Urinary bladder (tissue), 3 donors: ENCODE measurements at regions not wholly inside any gene's neighbourhood (a gene's known extent, or its start where the extent isn't known, plus 50 kb on each side); places are given as distances from the start of the nearest gene placed in this dataset.

Experiments
- DNase-seq: peaks from one replicate; pipeline ENCODE4 v3.0.0-alpha.2; 2015; ENCODE audit errors: extremely low spot score
- H3K27ac ChIP-seq: one replicate; pipeline ENCODE4 v1.5.1; 2013; ENCODE audit warnings: low read depth, mild to moderate bottlenecking, moderate library complexity
- H3K36me3 ChIP-seq: one replicate; pipeline ENCODE4 v1.6.1; 2013; ENCODE audit warnings: mild to moderate bottlenecking, moderate library complexity; ENCODE audit not compliant: insufficient read depth
- H3K4me1 ChIP-seq: one replicate; pipeline ENCODE4 v1.6.1; 2013; ENCODE audit warnings: mild to moderate bottlenecking, moderate library complexity; ENCODE audit not compliant: insufficient read depth
- H3K4me3 ChIP-seq: one replicate; pipeline ENCODE4 v1.5.1; 2013; ENCODE audit warnings: low read depth, low read length
- whole genome bisulfite sequencing: extraction: QIAGEN DNeasy Blood & Tissue Kit; methylation state at CpG from one replicate; pipeline ENCODE4 v1.1.7; 2013; 5-methylcytosine and 5-hydroxymethylcytosine counted together
- donor health status: healthy with polysubstance abuse.
- donor health status: healthy.

- DNase-seq = no peak
- 95% methylated on average over 2 of the region's 2 CpGs for WGBS
Measured at GRCh38 chr3:41103200-41103599, 96.1 kb upstream of the CTNNB1 start.

GRCh38 chr3:41104147-41104546 is 95.2 kb upstream of the CTNNB1 start:
- 73% methylated on average over 3 of the region's 3 CpGs for WGBS
- DNase-seq = no peak

More at GRCh38 chr3:41103200-41103599, 96.1 kb upstream of the CTNNB1 start:
- H3K4me1 ChIP-seq = no peaks in the 10 kb centered on the region
- no peak overlapping the region for H3K27ac ChIP-seq
- H3K36me3 ChIP-seq = no peaks in the 10 kb centered on the region
- H3K4me3 ChIP-seq = no peak overlapping the region

GRCh38 chr3:41106691-41107090 is 92.6 kb upstream of the CTNNB1 start:
- WGBS = 86% methylated on average over 2 of the region's 2 CpGs
- Histone ChIP-seq H3K36me3 (no peaks in the 10 kb centered on the region), H3K4me1 (no peaks in the 10 kb centered on the region), H3K4me3 (no peak overlapping the region), H3K27ac (no peak overlapping the region)
- no peak for DNase-seq

More at GRCh38 chr3:41104147-41104546, 95.2 kb upstream of the CTNNB1 start:
- H3K36me3 ChIP-seq = no peaks in the 10 kb centered on the region
- H3K4me1 ChIP-seq = no peaks in the 10 kb centered on the region
- H3K4me3 ChIP-seq = no peak overlapping the region
- H3K27ac ChIP-seq = no peak overlapping the region

- DNase-seq = no peak
Measured at GRCh38 chr3:41111011-41111410, 88.3 kb upstream of the CTNNB1 start.

GRCh38 chr3:41112466-41112865 is 86.8 kb upstream of the CTNNB1 start:
- Histone ChIP-seq H3K27ac (no peak overlapping the region), H3K4me3 (no peak overlapping the region), H3K36me3 (no peaks in the 10 kb centered on the region), H3K4me1 (no peaks in the 10 kb centered on the region)
- DNase-seq = no peak
- 91% methylated on average over 2 of the region's 2 CpGs for WGBS

More at GRCh38 chr3:41111011-41111410, 88.3 kb upstream of the CTNNB1 start:
- H3K27ac ChIP-seq = no peak overlapping the region
- no peaks in the 10 kb centered on the region for H3K36me3 ChIP-seq
- no peaks in the 10 kb centered on the region for H3K4me1 ChIP-seq
- no peak overlapping the region for H3K4me3 ChIP-seq
- 85% methylated on average over 2 of the region's 2 CpGs for WGBS

GRCh38 chr3:41115069-41115468 is 84.2 kb upstream of the CTNNB1 start:
- H3K4me1 ChIP-seq = no peaks in the 10 kb centered on the region
- no peak overlapping the region for H3K4me3 ChIP-seq
- WGBS = 95% methylated on average over 4 of the region's 4 CpGs
- H3K36me3 ChIP-seq = no peaks in the 10 kb centered on the region
- H3K27ac ChIP-seq = no peak overlapping the region
- DNase-seq = no peak

GRCh38 chr3:41116851-41117250 is 82.5 kb upstream of the CTNNB1 start:
- Histone ChIP-seq H3K36me3 (no peaks in the 10 kb centered on the region), H3K27ac (no peak overlapping the region), H3K4me3 (no peak overlapping the region), H3K4me1 (no peaks in the 10 kb centered on the region)
- 61% methylated on average over 8 of the region's 8 CpGs for WGBS
- DNase-seq = no peak

- 61% methylated on average over 15 of the region's 15 CpGs for WGBS
- Histone ChIP-seq H3K4me3 (no peak overlapping the region), H3K27ac (no peak overlapping the region), H3K36me3 (no peaks in the 10 kb centered on the region), H3K4me1 (no peaks in the 10 kb centered on the region)
- DNase-seq = peak; percentile 47
Measured at GRCh38 chr3:41117398-41117870, 81.9 kb upstream of the CTNNB1 start.

- H3K36me3 ChIP-seq = no peaks in the 10 kb centered on the region
- no peaks in the 10 kb centered on the region for H3K4me1 ChIP-seq
- WGBS = 65% methylated on average over 10 of the region's 10 CpGs
- H3K4me3 ChIP-seq = no peak overlapping the region
- DNase-seq = no peak
- H3K27ac ChIP-seq = no peak overlapping the region
Measured at GRCh38 chr3:41118461-41119390, 80.6 kb upstream of the CTNNB1 start.

- no peaks in the 10 kb centered on the region for H3K36me3 ChIP-seq
Measured at GRCh38 chr3:41120460-41120859, 78.8 kb upstream of the CTNNB1 start.

GRCh38 chr3:41125258-41125657 is 74.0 kb upstream of the CTNNB1 start:
- 96% methylated on average over 2 of the region's 2 CpGs for WGBS
- H3K4me3 ChIP-seq = no peak overlapping the region
- H3K36me3 ChIP-seq = no peaks in the 10 kb centered on the region
- DNase-seq = no peak
- H3K27ac ChIP-seq = no peak overlapping the region
- no peaks in the 10 kb centered on the region for H3K4me1 ChIP-seq

More at GRCh38 chr3:41120460-41120859, 78.8 kb upstream of the CTNNB1 start:
- no peak overlapping the region for H3K4me3 ChIP-seq
- 64% methylated on average over 7 of the region's 7 CpGs for WGBS
- DNase-seq = no peak
- H3K27ac ChIP-seq = no peak overlapping the region
- no peaks in the 10 kb centered on the region for H3K4me1 ChIP-seq

- Histone ChIP-seq H3K4me3 (no peak overlapping the region), H3K36me3 (no peaks in the 10 kb centered on the region), H3K27ac (no peak overlapping the region), H3K4me1 (no peaks in the 10 kb centered on the region)
- DNase-seq = no peak
- 92% methylated on average over 4 of the region's 4 CpGs for WGBS
Measured at GRCh38 chr3:41126472-41126871, 72.8 kb upstream of the CTNNB1 start.

GRCh38 chr3:41126961-41127360 is 72.3 kb upstream of the CTNNB1 start:
- 80% methylated on average over 1 of the region's 1 CpG for WGBS
- no peaks in the 10 kb centered on the region for H3K4me1 ChIP-seq
- no peaks in the 10 kb centered on the region for H3K36me3 ChIP-seq
- H3K4me3 ChIP-seq = no peak overlapping the region
- H3K27ac ChIP-seq = no peak overlapping the region
- DNase-seq = no peak

GRCh38 chr3:41127414-41127813 is 71.9 kb upstream of the CTNNB1 start:
- no peaks in the 10 kb centered on the region for H3K4me1 ChIP-seq
- H3K27ac ChIP-seq = no peak overlapping the region
- 93% methylated on average over 2 of the region's 2 CpGs for WGBS
- H3K4me3 ChIP-seq = no peak overlapping the region
- no peaks in the 10 kb centered on the region for H3K36me3 ChIP-seq
- no peak for DNase-seq
